HG03097 (cell line): ENCODE measurements at regions not wholly inside any gene's neighbourhood (a gene's known extent, or its start where the extent isn't known, plus 50 kb on each side); places are given as distances from the start of the nearest gene placed in this dataset.

ENCODE experiments used
- ATAC-seq: cut with Tn5 transposase; IDR thresholded peaks from one replicate; pipeline ENCODE4 v1.9.1; 2021; ENCODE audit not compliant: unreplicated experiment, low FRiP score

DNA sequence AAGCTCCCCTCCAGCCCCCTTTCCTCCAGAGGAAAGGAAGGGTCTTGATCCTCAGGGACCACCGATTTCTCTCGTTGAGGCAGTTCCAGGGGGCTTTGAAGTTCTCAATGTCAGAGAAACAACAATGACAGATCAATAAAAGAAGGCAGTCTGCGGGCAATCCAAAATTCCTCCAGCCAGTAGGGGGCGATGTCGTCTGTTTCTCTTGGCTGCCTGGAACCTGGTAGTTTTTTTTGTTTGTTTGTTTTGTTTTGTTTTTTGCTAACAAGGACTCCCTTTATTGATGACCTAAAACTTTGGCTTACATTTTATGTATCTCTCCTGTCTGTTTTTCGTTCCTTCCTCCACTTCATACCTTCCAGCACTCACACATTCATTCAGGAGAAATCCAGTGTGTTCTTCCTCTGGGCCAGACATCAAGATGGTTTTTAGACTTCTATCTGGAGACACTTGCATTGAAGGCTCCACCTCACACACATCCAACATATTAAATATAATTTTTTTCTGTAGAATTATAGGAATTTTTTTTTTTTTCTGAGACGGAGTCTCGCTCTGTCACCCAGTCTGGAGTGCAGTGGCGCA, 276.6 kb downstream of the RPLP1 start:
- ATAC-seq, result no peak

DNA sequence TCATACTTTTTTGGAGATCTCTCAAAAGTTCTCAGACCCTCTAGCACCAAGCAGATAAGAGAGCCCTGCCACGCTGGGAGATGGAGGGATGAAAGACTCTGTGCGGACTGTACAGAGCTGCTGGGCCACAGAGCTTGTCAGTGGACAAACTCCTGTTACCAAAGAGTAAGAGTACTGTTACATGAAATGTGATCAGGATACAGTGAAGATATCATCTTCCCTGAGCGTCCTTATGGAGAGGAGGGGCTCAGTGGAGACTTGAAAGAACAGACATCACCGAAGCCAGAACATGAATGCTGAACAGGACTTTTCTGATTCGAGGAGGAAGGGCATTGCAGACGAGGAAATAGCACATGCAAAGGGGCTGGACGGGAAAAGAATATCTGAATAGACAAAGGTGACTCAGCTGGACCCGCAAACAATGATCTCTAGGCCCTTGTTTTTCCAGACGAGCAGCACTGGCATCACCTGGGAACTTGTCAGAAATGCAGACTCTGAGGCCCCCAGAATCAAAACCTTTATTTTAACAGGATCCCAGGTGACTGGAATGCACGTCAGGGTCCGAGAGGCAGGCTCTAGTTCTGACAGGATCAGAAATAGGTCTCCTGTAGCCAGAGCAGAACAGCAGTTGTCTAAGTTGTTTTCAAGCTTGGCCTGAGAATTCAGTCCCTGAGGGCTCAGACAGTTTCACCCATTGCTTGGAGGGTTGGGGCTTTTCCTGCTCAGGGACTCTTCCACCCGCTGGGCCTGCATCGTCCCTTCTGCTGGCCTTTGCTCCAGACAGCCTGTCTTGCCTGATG, 277.9 kb downstream of the RPLP1 start:
- ATAC-seq, result no peak

DNA sequence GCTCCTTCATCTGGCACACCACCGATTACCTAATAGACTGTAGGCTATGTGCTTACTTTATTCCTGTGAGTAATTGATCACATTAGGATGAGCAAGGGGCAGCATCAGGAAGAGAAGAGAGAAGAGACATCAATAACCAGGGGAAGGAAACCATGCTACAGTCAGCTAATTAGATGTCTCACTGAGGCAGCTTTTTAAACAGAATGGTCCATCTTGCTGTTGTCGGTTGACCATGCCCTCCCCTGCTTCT, 278.4 kb downstream of the RPLP1 start:
- ATAC-seq, result no peak

DNA sequence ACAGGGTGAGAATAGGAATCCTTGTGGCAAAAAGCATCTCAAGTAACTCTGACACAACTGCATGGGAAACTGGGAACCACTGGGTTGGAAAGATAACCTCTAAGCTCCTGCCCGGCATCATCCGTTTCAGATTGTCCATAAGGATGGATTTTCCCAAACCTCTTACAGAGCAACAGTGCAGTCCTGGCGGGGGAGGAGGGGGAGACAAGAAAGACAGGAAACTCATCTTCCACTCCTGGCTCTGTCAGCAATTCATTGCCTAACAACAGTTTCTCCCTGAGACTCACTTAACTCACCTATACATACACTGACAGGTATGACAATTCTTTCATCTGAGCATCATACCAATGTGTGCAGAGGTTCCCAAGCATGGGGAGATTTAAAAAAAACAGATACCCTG, 279.0 kb downstream of the RPLP1 start:
- ATAC-seq, result no peak

DNA sequence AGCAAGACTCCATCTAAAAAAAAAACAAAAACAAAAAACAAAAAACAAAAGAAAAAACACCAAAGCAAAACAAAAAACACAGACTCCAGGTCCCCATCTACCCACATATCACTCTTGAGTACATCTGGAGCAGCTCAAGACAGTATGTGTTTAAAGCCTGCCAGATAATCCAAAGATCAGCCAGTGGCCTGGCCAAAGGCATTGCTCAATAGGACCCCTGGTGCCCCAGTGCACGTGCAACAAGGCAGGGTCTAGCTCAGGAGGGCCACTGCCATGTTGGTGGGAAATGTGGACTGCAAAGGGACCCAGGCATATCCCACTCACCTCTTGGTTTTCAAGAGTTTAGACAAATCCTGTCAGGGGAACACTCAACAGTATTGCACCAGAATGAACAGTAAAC, 279.5 kb downstream of the RPLP1 start:
- no peak for ATAC-seq

DNA sequence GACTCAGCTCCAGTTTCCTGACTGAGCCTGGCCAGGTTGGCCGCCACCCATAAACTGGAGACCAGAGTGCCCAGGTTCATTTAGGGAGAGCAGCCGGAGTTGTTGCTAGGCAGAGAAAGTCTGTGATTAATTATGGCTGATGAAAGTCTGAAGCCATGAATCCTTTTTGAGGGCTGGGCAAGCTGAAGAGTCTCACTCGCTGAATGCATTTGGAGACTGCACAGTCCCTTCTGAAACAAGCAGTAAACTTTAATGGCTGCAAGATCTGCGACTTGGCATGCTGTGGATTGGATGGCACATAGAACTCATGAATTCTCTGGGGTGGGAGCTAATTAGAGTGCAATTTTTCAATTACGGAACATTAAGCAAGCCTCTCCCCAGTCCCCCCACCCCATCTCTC, 282.1 kb downstream of the RPLP1 start:
- ATAC-seq, result no peak

DNA sequence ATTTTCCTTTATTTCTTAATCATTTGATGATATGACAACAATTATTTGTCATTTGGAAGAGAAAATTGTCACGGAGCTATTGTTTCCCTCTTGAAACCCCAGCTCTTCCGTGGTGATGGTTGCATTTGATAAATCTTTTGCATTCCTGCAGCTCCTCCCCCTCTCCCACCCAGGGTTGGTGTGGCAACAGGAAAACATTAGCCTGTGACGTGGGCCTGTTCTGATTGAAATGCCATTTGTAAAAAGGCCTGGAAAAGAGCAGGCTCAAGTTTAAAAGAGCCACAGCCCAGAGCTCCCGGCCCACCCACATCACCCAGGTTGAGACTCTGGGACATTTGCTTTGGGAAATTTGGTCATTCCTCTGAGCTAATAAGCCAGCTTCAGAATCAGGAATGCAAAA, 282.5 kb downstream of the RPLP1 start:
- ATAC-seq, result no peak

DNA sequence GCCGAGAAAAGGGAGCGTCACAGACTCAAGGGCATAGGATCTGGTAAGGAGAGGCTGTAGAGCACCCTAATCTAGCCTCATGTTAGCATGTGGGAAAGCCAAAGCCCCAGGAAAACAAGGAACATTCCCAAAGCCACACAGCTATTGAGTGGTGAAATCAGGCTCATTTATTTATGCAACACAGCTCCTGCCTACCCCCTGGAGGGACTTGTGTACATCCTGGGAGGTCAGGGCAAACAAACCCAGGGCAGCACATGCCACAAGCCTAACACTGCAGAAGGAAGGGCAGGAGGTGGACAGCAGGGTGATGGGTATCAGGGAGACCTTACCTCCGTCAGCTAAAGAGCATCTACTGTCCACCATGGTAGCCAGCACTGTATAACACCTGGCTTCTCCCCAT, 283.5 kb downstream of the RPLP1 start:
- ATAC-seq, result no peak

DNA sequence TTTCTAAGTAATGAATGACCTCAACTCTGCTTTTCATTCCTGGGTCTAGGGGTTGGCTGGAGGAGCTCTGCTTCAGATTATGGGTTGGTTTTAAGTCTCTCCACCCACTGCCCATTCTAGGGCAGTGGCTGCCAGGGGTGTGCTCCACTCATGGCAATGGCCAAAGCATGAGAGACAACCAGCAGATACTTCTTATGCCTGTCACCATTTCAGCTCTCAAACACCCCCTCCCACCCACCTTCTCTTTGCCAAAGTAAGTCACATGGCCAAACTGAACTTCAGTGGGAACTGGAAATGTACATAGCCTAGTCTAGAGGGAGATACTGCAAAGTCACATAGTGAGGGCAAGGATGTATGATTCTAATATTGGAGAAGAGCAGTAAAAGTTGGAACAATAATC, 285.3 kb downstream of the RPLP1 start:
- ATAC-seq, result no peak

DNA sequence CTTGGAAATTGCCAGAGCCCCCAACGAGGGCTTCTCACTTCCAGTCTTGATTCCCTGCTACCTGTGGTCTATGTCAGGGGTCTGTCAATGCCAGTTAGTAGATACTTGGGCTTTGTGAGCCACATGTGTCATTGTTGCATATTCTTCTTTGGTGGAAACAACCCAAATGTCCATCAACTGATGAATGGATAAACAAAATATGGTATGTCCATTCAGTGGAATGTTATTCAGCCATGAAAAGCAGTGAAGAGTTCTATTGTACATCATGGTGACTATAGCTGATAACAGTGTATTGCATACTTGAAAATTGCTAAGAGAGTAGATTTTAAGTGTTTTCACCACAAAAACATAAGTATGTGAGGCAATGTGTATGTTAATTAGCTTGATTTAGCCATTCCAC, 288.1 kb downstream of the RPLP1 start:
- ATAC-seq, result no peak

DNA sequence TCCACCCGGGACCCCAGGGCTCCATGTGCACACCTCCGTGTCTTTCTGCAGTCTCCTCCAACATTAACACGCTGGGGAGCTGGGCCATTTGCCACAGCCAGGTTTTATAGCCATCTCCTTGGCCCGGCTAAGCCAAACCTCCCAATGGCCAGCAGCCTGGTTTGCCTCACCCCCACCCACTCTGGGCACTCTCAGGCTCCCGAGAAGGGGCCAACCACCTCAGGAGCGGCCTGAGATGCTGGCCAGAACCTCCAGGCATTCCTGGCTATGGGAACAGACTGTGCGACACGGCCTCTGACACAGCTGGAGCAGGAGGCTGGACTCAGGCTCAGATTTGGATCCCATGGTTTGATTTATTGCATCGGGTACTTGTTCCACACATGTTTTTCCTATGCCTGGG, 289.7 kb downstream of the RPLP1 start:
- no peak for ATAC-seq

DNA sequence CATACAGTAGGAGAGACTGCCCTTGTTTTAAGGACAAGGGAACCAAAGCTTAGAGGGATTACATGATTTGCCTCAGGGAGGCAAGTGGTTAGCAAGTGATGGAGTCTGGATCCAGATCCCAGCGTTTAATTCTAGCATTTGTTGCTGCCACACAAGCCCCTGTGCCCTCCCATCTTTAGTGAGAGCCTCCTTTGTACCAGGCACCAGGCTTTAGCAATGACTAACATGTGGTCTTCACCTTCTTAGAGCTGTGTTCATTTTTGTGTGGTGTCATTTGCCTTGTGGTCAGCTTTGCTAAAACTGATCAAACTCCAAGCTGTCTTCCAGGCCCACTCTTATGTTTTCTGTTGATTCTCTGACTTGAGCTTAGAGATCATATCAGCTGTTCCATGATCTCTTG, 290.5 kb downstream of the RPLP1 start:
- ATAC-seq, result no peak

DNA sequence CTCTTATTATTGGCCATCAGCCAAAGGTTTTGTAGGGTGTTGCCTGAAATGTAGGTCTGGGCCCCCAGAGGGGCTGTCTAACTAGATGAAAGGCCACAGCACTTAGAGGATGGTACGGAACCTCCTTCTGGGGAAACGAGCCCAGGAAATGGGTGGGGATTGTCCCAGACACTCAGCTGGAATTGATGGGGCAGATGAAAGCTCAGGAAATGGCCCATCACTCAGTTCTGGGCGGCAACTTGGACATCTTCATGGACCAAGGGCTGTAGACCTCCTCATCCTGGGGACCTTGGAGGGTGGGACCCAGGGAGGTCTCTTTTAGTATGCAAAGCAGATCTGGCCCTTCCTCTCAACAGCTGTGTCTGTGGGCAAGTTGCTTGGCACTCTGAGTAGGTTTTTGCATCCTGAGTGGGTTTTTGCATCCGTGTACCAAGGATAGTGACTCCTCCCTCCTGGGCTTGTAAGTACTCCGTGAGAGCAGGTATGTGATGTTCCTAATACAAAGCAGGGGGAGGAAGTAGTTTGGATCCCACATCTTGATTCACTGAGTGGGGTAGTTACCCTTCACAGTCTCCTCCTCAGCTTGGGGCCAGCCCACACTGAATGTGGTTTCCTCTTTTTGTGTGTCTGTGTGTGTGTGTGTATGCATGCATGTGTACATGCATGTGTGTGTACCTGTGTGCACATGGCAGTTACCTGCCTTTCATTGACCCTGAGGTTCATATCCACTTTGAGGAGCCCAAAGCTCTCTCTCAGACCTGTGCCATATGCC, 292.0 kb downstream of the RPLP1 start:
- ATAC-seq, result no peak

DNA sequence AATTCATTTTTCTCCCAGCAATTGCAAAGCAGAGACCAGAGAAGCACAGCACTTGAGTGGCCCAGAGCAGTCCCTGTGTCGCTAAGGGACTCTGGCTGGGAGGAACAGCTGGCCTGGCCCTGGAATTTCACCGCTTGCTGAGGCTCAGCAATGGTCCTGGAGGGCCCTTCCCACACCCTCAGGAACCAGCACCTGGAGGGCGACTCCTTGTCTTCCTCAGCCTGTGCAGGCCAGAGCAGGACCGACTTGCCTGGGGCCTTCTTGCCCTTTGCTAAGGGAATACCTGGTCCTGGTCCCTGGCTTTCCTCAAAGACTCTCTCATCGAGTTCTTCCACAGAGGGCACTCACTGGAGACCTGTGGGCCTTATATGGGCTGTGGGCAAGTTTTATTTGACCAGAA, 294.6 kb downstream of the RPLP1 start:
- no peak for ATAC-seq

DNA sequence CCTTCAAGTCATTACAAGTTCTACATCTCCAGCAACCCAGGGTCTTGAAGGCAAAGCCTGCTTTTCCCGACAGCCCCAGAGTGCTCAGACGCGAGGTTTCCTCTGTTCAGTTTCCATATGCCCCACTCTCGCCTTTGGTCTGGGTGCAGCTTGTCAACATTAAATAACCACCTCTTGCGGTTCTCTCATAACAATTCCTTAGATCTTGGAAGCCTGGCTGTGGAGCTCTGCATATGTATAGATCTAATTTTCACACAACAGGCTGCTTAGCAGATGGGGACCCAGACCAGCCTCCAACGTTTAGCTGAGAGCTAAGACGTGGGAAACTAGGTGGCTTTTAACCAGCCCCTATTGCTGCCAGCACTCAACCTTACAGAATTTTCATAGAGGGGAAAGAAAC, 295.5 kb downstream of the RPLP1 start:
- ATAC-seq, result no peak

DNA sequence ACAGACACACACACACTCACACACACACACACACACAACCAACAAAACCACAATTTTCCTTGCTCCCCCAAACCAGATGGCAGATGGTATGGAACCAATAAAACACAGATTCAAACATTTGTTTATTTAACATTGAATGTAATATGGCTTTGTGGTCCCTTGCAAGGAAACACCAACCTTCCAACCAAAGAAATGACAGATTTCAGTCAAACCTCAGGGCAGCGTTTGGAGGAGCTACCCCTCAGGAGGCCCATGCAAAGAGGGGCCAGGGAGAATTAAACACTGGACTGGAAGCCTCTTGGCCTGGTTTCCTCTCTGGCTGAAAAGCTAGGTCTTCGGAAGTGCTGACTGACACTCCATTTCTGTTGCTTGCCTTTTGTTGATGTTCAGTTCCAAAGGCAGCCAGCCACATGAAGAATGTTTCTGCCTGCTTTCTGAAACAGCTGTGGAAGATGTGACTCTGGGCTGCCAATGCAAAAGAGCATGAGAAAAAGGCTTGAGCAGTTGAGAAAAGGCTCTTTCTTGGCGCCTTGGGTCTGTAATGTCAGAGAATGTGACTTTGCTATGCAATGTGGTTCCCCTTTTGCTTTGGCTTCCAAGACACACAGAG, 296.1 kb downstream of the RPLP1 start:
- ATAC-seq, result no peak

DNA sequence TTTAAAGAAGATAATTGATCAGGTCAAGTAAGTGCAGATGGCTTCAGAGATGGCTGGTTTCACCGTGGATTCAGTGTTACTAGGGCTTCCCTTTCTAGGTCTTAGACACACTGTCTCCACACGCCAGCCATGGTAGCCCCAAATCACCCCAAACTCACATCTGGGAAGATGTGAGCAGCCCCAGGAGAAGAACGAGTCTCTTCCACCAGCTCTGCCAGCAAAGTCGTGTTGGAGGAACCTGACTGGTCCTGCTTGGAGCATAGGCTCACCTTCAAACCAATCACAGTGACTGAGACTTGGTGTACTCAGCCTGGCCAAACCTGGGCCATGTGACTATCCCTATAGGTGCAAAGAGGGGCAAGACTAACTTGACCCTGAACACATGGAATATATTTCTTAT, 296.7 kb downstream of the RPLP1 start:
- ATAC-seq, result no peak

DNA sequence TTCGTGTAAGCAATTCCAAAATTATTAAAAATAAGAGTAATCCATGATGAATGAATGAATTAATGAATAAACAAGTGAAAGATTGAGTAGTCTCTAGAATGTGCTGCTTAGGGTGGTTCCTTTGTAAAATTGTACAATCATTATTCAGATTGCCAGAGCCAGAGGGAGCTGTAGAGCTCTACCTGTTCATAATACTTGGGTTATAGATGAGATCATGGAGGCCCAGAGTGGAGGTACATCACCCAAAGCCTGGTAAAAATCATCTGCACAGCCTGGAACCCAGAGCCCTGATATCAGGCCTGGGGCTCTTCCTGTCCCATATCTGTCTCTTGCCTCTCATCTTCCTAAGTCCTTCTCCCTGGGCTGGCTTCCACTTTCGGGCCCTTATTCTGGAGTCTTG, 297.2 kb downstream of the RPLP1 start:
- ATAC-seq, result no peak

DNA sequence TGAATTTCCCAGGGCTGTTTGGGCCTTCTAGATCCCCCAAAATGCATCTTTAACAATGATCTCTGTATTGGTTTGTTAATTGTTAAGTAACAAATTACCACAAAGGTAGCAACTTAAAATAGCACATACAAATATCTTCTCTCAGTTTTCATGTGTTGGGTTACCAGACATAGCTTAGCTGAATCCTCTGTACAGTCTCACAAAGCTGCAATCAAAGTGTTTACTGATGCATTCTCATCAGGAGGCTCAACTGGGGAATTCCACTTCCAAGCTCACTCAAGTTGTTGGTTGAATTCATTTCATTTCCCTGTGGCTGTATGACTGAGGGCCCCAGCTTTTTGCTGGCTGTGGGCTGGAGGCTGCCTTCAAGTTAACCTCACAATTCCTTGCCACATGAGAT, 297.6 kb downstream of the RPLP1 start:
- no peak for ATAC-seq

DNA sequence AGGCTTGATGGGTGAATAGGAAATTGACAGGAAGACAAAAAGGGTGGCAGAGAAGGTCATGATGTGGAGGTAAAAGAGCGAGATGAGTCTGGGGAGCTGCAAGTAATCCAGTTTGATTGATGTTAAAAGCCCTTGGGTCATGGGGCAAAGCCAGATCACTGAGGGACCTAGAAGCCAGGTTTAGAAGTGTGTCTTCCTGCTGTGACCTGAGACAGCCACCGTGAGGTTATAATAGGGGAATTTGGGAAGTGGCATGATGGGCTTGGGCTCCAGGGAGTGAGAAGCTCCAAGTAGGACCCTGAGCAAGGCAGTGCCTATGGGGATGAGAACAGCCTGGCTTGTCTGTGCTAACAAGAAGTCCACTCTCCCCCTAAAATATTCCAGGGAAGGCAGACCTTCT, 298.5 kb downstream of the RPLP1 start:
- no peak for ATAC-seq

DNA sequence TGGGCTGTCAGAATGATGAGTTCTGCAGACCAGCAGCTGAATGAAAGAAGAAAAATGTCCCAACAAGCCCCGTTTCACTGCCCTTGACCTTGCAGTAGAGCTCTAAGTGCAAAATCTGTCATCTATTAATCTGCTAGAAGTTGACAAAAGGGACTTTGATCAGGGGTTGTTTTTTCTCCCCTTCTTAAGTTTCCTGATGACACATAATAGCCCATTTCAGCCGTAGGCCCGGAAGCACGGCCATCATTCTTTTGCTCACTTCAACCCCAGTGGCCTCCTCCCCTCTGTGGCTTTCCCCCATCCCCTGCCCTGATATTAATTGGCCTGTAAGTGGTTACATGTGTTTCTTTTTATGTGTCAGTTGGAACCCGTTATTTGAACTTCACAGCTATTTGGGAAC, 298.9 kb downstream of the RPLP1 start:
- no peak for ATAC-seq

DNA sequence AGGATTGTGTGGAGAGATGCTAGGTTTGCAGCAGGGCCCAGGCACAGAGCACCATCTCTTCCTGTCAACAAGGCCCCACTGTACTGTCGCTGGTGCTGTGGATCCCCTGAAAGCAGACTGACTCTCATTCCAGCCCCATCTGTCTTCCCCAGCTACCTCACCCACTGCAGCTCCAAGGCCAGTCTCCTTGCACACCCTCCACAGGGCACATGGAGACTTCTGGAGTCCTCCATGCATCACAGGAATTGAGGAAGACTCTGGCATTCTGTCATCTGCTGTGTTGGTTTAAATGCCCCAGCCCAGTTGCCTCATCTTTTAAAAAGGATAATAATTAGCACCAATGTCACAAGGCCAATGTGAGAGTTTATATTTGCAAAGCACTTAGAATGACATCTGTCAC, 301.2 kb downstream of the RPLP1 start:
- no peak for ATAC-seq
